ENCODE measurements at regions not wholly inside any gene's neighbourhood (a gene's known extent, or its start where the extent isn't known, plus 50 kb on each side); places are given as distances from the start of the nearest gene placed in this dataset.

DNA sequence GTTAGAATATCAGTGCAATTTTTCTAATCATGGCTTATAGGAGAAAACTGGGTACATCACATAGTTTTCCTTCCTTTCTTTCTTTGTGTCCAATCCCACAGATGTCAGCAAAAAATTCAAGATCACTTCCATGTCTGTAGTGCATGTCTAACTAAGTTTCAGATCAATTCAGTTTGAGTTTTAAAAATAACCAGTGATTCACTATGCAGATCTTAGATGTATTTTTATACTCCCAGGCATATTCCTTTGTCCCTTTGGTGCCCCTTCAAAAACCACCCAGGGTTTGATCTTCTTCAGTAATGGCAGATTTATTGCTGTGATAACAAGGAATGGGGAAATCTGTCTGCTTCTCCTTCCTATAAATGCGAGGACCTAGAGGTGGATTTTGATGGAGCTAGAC, 915.6 kb downstream of the METTL15 start:
- DNase-seq (ENCODE audit: low read depth): no peak
- TF ChIP-seq, protein P1, sequence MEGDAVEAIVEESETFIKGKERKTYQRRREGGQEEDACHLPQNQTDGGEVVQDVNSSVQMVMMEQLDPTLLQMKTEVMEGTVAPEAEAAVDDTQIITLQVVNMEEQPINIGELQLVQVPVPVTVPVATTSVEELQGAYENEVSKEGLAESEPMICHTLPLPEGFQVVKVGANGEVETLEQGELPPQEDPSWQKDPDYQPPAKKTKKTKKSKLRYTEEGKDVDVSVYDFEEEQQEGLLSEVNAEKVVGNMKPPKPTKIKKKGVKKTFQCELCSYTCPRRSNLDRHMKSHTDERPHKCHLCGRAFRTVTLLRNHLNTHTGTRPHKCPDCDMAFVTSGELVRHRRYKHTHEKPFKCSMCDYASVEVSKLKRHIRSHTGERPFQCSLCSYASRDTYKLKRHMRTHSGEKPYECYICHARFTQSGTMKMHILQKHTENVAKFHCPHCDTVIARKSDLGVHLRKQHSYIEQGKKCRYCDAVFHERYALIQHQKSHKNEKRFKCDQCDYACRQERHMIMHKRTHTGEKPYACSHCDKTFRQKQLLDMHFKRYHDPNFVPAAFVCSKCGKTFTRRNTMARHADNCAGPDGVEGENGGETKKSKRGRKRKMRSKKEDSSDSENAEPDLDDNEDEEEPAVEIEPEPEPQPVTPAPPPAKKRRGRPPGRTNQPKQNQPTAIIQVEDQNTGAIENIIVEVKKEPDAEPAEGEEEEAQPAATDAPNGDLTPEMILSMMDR (IDR thresholded peaks at IDR 0.05; ENCODE audit: insufficient read depth, low read depth, low read length): no peak
- TF ChIP-seq EZH2 (IDR thresholded peaks at IDR 0.05; ENCODE audit: insufficient read depth, low read length): no peak
- H3K4me1 ChIP-seq (ENCODE audit: insufficient read depth, low read length): peaks cover 10% of the 10 kb centered on the region
- H4K20me1 ChIP-seq (ENCODE audit: insufficient read depth, low read length): no peaks in the 10 kb centered on the region
- Mint-ChIP-seq H3K36me3 (ENCODE audit: low read depth, unreplicated experiment) (peaks cover 3% of the 10 kb centered on the region), H3K27me3 (ENCODE audit: low read depth, unreplicated experiment) (no peaks in the 10 kb centered on the region), H3K4me3 (ENCODE audit: unreplicated experiment) (no peak overlapping the region), H3K4me1 (ENCODE audit: low read depth, unreplicated experiment) (peaks cover 21% of the 10 kb centered on the region), H3K27ac (ENCODE audit: unreplicated experiment) (no peak overlapping the region), H3K9me3 (ENCODE audit: unreplicated experiment) (peaks cover 1% of the 10 kb centered on the region)
- no peaks in the 10 kb centered on the region for H3K36me3 ChIP-seq (ENCODE audit: insufficient read depth, low read length)
- no peak overlapping the region for H2AFZ ChIP-seq (ENCODE audit: low read depth, low read length)
- no peaks in the 10 kb centered on the region for H3K9me3 ChIP-seq (ENCODE audit: insufficient read depth, low read depth, low read length)
- no peaks in the 10 kb centered on the region for H3K27me3 ChIP-seq (ENCODE audit: insufficient read depth, low read length)
- H3K79me2 ChIP-seq (ENCODE audit: insufficient read depth, low read length): no peaks in the 10 kb centered on the region
- H3K4me3 ChIP-seq (ENCODE audit: insufficient read depth, low read depth, low read length): no peak overlapping the region
- peak; percentile 26 for FAIRE-seq
- no peak overlapping the region for H3K4me2 ChIP-seq (ENCODE audit: low read length)
- H3K9ac ChIP-seq (ENCODE audit: low read length): no peak overlapping the region
- no peak overlapping the region for H3K27ac ChIP-seq (ENCODE audit: low read depth, low read length)

DNA sequence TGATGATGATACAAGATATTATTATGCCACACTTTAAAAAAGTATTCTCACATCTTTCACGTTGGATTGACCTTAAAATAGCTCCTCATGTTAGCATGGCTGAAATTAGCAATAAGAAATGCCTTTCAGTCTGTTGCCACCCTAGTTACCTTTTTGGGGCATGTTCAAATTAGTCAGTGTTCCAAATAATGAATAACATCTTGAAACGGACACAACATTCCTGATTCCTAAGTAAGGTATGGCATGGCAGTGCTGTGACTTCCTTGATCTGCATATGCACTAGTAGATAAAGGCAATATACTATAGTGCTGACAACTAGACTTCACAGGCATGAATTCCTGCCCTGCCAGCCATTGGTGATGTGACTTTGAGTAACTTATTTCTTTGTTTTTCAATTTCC, 914.5 kb downstream of the METTL15 start:
- Mint-ChIP-seq H3K36me3 (ENCODE audit: low read depth, unreplicated experiment) (peaks cover 3% of the 10 kb centered on the region), H3K9me3 (ENCODE audit: unreplicated experiment) (peaks cover 1% of the 10 kb centered on the region), H3K4me3 (ENCODE audit: unreplicated experiment) (no peak overlapping the region), H3K27me3 (ENCODE audit: low read depth, unreplicated experiment) (no peaks in the 10 kb centered on the region), H3K27ac (ENCODE audit: unreplicated experiment) (no peak overlapping the region), H3K4me1 (ENCODE audit: low read depth, unreplicated experiment) (peaks cover 25% of the 10 kb centered on the region)
- Histone ChIP-seq H2AFZ (ENCODE audit: low read depth, low read length) (no peak overlapping the region), H3K4me1 (ENCODE audit: insufficient read depth, low read length) (peaks cover 10% of the 10 kb centered on the region), H3K36me3 (ENCODE audit: insufficient read depth, low read length) (no peaks in the 10 kb centered on the region), H4K20me1 (ENCODE audit: insufficient read depth, low read length) (no peaks in the 10 kb centered on the region), H3K79me2 (ENCODE audit: insufficient read depth, low read length) (no peaks in the 10 kb centered on the region), H3K9ac (ENCODE audit: low read length) (no peak overlapping the region), H3K4me2 (ENCODE audit: low read length) (no peak overlapping the region), H3K27me3 (ENCODE audit: insufficient read depth, low read length) (no peaks in the 10 kb centered on the region), H3K4me3 (ENCODE audit: insufficient read depth, low read depth, low read length) (no peak overlapping the region), H3K9me3 (ENCODE audit: insufficient read depth, low read depth, low read length) (no peaks in the 10 kb centered on the region), H3K27ac (ENCODE audit: low read depth, low read length) (no peak overlapping the region)
- FAIRE-seq (peak; percentile 5), DNase-seq (ENCODE audit: low read depth) (peak; percentile 36)
- TF ChIP-seq, protein P1 (IDR thresholded peaks at IDR 0.05; ENCODE audit: insufficient read depth, low read depth, low read length): no peak
- no peak for TF ChIP-seq EZH2 (IDR thresholded peaks at IDR 0.05; ENCODE audit: insufficient read depth, low read length)

DNA sequence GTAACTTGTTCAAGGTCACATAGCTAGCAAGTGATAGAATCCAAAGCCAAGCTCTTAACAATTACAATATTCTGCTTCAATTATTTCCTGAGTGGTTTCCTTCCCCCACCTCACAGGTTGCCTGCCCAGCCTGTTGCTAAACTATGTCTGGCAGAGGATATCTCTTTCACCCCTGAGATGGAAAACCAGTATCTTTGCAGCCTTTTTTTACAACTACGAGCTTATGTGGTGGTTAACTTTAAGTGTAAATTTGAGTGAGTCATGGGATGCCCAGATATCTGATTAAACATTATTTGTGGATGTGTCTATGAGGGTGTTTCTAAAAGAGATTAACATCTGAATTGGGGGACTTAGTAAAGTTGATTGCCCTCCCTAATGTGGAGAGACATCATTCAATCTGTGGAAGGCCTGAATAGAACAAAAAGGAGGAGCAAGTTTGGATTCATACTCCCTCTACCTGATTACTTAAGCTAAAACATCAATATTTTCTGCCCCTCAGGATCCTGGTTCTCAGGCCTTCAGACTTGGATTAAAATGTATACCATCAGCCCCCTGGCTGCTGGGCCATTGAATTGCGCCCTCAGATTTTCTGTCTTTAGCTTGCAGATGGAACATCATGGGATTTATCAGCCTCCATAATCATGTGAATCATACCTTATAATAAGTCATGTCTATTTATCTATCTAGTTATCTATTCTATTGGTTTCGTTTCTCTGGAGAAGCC, 911.9 kb downstream of the METTL15 start:
- Histone ChIP-seq H3K4me1 (ENCODE audit: insufficient read depth, low read length) (peaks cover 10% of the 10 kb centered on the region), H3K9me3 (ENCODE audit: insufficient read depth, low read depth, low read length) (no peaks in the 10 kb centered on the region), H3K4me3 (ENCODE audit: insufficient read depth, low read depth, low read length) (no peak overlapping the region), H3K79me2 (ENCODE audit: insufficient read depth, low read length) (no peaks in the 10 kb centered on the region), H3K27me3 (ENCODE audit: insufficient read depth, low read length) (no peaks in the 10 kb centered on the region), H2AFZ (ENCODE audit: low read depth, low read length) (no peak overlapping the region), H3K36me3 (ENCODE audit: insufficient read depth, low read length) (no peaks in the 10 kb centered on the region), H4K20me1 (ENCODE audit: insufficient read depth, low read length) (no peaks in the 10 kb centered on the region), H3K9ac (ENCODE audit: low read length) (no peak overlapping the region), H3K4me2 (ENCODE audit: low read length) (peak overlapping the region; percentile 4), H3K27ac (ENCODE audit: low read depth, low read length) (peak overlapping the region; percentile 74)
- H3K27me3 Mint-ChIP-seq (ENCODE audit: low read depth, unreplicated experiment): no peaks in the 10 kb centered on the region
- H3K27ac Mint-ChIP-seq (ENCODE audit: unreplicated experiment): peak overlapping the region; percentile 91
- H3K4me3 Mint-ChIP-seq (ENCODE audit: unreplicated experiment): no peak overlapping the region
- peak; percentile 45 for DNase-seq (ENCODE audit: low read depth)
- no peaks in the 10 kb centered on the region for H3K36me3 Mint-ChIP-seq (ENCODE audit: low read depth, unreplicated experiment)
- peaks cover 25% of the 10 kb centered on the region for H3K4me1 Mint-ChIP-seq (ENCODE audit: low read depth, unreplicated experiment)
- no peak for TF ChIP-seq EZH2 (IDR thresholded peaks at IDR 0.05; ENCODE audit: insufficient read depth, low read length)
- TF ChIP-seq, protein P1 (IDR thresholded peaks at IDR 0.05; ENCODE audit: insufficient read depth, low read depth, low read length): peak; percentile 57
- H3K9me3 Mint-ChIP-seq (ENCODE audit: unreplicated experiment): peaks cover 2% of the 10 kb centered on the region
- FAIRE-seq: peak; percentile 17
